ENCODE measurements at regions not wholly inside any gene's neighbourhood (a gene's known extent, or its start where the extent isn't known, plus 50 kb on each side); places are given as distances from the start of the nearest gene placed in this dataset.
"Not testable (repeated sequence)": the region's sequence is repeated elsewhere in the genome, so short reads cannot be mapped to it uniquely, and the experiment has no call there.

- intact Hi-C loops (cut with micrococcal nuclease) = no loop called here
- peaks cover 46% of the 10 kb centered on the region for H3K27me3 Mint-ChIP-seq (ENCODE audit: low read depth)
Measured at GRCh38 chr5:115751176-115751575, 65.3 kb downstream of the CDO1 start.

DNA sequence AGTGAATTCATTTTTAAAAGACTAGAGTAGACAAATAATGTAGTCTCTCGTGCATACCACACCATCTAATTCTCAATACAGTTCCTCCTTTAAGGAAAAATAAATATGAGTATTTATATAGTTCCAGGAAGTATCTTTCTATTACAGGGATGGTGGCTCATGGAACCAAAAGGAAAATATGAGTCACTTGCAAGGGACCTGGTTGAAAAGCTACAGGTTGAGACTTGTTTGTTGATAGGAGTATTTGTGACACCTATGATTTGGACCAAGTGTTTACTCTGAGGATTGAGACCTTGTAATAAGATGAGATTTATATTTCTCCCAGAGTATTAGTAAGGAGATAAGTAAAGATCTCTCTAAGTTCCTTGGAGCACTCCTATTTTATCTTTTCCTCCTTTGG is 67.4 kb downstream of the CDO1 start:
- CTCF ChIA-PET = interaction anchor here (0.7 kb wide), 1 partner anchor 31 kb away, joined by 3 read pairs; no protein-coding TSS in a partner anchor
- Mint-ChIP-seq H3K4me3 (no peak overlapping the region), H3K4me1 (ENCODE audit: low read depth) (peaks cover 4% of the 10 kb centered on the region), H3K36me3 (ENCODE audit: low read depth) (peaks cover 1% of the 10 kb centered on the region), H3K27ac (no peak overlapping the region), H3K27me3 (ENCODE audit: low read depth) (peaks cover 46% of the 10 kb centered on the region), H3K9me3 (peaks cover 11% of the 10 kb centered on the region)
- DNase-seq = no peak
- intact Hi-C loops (cut with micrococcal nuclease) = no loop called here

More at GRCh38 chr5:115751176-115751575, 65.3 kb downstream of the CDO1 start:
- CTCF ChIA-PET = interaction anchor here (1.4 kb wide), 1 partner anchor 165 kb away, joined by 3 read pairs; no protein-coding TSS in a partner anchor
- no peak overlapping the region for H3K27ac Mint-ChIP-seq
- peaks cover 2% of the 10 kb centered on the region for H3K9me3 Mint-ChIP-seq
- no peak for DNase-seq
- no peak overlapping the region for H3K4me3 Mint-ChIP-seq
- H3K4me1 Mint-ChIP-seq (ENCODE audit: low read depth) = peaks cover 4% of the 10 kb centered on the region
- peaks cover under 1% of the 10 kb centered on the region for H3K36me3 Mint-ChIP-seq (ENCODE audit: low read depth)

DNA sequence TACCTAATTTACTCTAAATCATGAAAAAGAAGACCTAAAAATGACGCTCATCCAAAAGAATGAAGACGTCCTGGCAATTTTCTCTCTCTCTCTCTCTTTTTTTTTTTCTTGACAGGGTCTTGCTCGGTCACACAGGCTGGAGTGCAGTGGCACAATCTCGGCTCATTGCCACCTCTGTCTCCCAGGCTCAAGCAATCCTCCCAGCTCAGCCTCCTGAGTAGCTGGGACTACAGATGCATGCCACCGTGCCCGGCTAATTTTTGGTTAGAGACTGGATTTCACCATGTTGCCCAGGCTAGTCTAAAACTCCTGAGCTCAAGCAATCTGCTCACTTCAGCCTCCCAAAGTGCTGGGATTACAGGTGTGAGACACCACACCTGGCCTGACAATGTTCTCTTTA is 77.2 kb downstream of the CDO1 start:
- H3K9me3 Mint-ChIP-seq; CTCF ChIA-PET; DNase-seq; H3K4me3 Mint-ChIP-seq; H3K27ac Mint-ChIP-seq; H3K36me3 Mint-ChIP-seq (ENCODE audit: low read depth): not testable (repeated sequence)
- Mint-ChIP-seq H3K27me3 (ENCODE audit: low read depth) (peaks cover 56% of the 10 kb centered on the region), H3K4me1 (ENCODE audit: low read depth) (peaks cover 25% of the 10 kb centered on the region)
- intact Hi-C loops (cut with micrococcal nuclease) = loop anchor here (5.0 kb wide), 1 partner anchor 338 kb away; no protein-coding TSS in a partner anchor

DNA sequence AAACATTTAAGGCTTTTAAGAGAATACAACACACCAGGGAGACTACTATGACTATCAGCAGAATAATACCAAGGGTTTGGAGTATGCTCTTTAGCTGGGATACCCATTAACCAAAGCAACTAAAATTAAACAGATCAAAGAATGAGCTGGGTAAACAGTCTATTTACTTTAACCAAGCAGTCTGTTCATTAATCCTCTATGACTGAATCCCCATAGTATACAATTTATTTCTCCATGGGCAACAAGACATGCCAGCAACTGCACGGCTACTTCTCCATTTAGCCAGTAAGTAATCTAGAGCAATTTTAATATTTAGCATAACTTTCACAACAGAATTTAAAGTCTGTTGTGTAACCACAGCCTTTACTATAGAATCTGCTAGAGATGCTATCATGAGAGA is 77.6 kb downstream of the CDO1 start:
- Mint-ChIP-seq H3K27ac (no peak overlapping the region), H3K27me3 (ENCODE audit: low read depth) (peaks cover 57% of the 10 kb centered on the region), H3K36me3 (ENCODE audit: low read depth) (no peaks in the 10 kb centered on the region), H3K4me1 (ENCODE audit: low read depth) (peaks cover 27% of the 10 kb centered on the region), H3K9me3 (peaks cover 5% of the 10 kb centered on the region), H3K4me3 (no peak overlapping the region)
- intact Hi-C loops (cut with micrococcal nuclease) = loop anchor here (5.0 kb wide), 1 partner anchor 338 kb away; no protein-coding TSS in a partner anchor
- DNase-seq = no peak
- CTCF ChIA-PET = no interaction called here

GRCh38 chr5:115737452-115737851 is 79.0 kb downstream of the CDO1 start:
- Mint-ChIP-seq H3K27ac (peak overlapping the region; percentile 2), H3K9me3 (no peaks in the 10 kb centered on the region), H3K36me3 (ENCODE audit: low read depth) (no peaks in the 10 kb centered on the region), H3K4me3 (no peak overlapping the region), H3K27me3 (ENCODE audit: low read depth) (peaks cover 54% of the 10 kb centered on the region), H3K4me1 (ENCODE audit: low read depth) (peaks cover 27% of the 10 kb centered on the region)
- no peak for DNase-seq
- CTCF ChIA-PET = interaction anchor here (1.0 kb wide), 1 partner anchor 95 kb away, joined by 4 read pairs; no protein-coding TSS in a partner anchor
- intact Hi-C loops (cut with micrococcal nuclease) = loop anchor here (5.0 kb wide), 1 partner anchor 340 kb away; no protein-coding TSS in a partner anchor

- Mint-ChIP-seq H3K27ac (peak overlapping the region; percentile 30), H3K9me3 (no peaks in the 10 kb centered on the region), H3K36me3 (ENCODE audit: low read depth) (no peaks in the 10 kb centered on the region), H3K4me3 (no peak overlapping the region), H3K27me3 (ENCODE audit: low read depth) (peaks cover 49% of the 10 kb centered on the region), H3K4me1 (ENCODE audit: low read depth) (peaks cover 27% of the 10 kb centered on the region)
- no peak for DNase-seq
- intact Hi-C loops (cut with micrococcal nuclease) = loop anchor here (5.0 kb wide), 1 partner anchor 341 kb away; no protein-coding TSS in a partner anchor
- CTCF ChIA-PET = interaction anchor here (0.6 to 1.0 kb wide), 3 partner anchors 96 to 640 kb away, joined by 3 to 4 read pairs (median 4); no protein-coding TSS in a partner anchor
Measured at GRCh38 chr5:115736690-115737005, 79.8 kb downstream of the CDO1 start.

DNA sequence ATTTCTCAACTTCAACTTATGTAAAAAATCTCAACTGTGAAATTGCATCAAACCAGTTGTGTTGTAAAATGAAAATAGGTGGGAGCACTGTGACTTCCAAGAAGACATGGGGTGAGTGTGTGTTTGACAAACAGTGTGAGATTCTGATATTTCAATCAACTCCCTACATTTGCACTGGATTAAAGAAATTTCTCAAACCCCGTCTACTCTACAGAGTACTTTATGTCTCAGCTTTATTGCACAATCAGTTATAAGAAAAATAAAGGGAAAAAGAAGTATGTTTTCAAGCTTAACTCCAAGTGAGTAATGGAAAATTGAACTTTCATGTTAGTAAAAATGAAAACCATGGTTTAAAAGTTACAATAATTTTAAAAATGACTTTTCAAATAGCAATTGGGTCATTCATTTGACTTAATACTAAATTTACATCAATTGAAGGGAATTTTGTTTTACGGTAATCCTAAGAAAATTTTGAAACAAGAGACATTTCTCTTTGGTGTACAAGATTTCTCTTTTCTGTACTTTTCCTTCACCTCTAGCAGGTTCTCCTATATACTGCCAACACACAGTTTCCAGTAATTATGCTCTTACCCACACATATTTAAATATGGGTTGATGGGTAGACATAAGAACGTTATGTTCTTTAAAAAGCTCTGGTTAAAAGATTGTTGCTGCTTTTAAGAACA is 80.3 kb downstream of the CDO1 start:
- DNase-seq = no peak
- peaks cover 45% of the 10 kb centered on the region for H3K27me3 Mint-ChIP-seq (ENCODE audit: low read depth)
- no peaks in the 10 kb centered on the region for H3K36me3 Mint-ChIP-seq (ENCODE audit: low read depth)
- H3K27ac Mint-ChIP-seq = peak overlapping the region; percentile 39
- H3K4me3 Mint-ChIP-seq = no peak overlapping the region
- H3K4me1 Mint-ChIP-seq (ENCODE audit: low read depth) = peaks cover 27% of the 10 kb centered on the region
- intact Hi-C loops (cut with micrococcal nuclease) = loop anchor here (5.0 kb wide), 1 partner anchor 341 kb away; no protein-coding TSS in a partner anchor
- CTCF ChIA-PET = interaction anchor here (0.6 to 1.0 kb wide), 3 partner anchors 97 to 639 kb away, joined by 3 to 4 read pairs (median 4); no protein-coding TSS in a partner anchor
- H3K9me3 Mint-ChIP-seq = no peaks in the 10 kb centered on the region

GRCh38 chr5:115735108-115735998 is 81.1 kb downstream of the CDO1 start:
- no peak for DNase-seq
- H3K4me1 Mint-ChIP-seq (ENCODE audit: low read depth) = peaks cover 27% of the 10 kb centered on the region
- no peak overlapping the region for H3K4me3 Mint-ChIP-seq
- peak overlapping the region; percentile 39 for H3K27ac Mint-ChIP-seq
- intact Hi-C loops (cut with micrococcal nuclease) = loop anchor here (5.0 kb wide), 1 partner anchor 342 kb away; no protein-coding TSS in a partner anchor
- H3K36me3 Mint-ChIP-seq (ENCODE audit: low read depth) = no peaks in the 10 kb centered on the region
- no peaks in the 10 kb centered on the region for H3K9me3 Mint-ChIP-seq
- peaks cover 41% of the 10 kb centered on the region for H3K27me3 Mint-ChIP-seq (ENCODE audit: low read depth)
- CTCF ChIA-PET = interaction anchor here (0.5 kb wide), 1 partner anchor 257 kb away, joined by 4 read pairs; no protein-coding TSS in a partner anchor

- Mint-ChIP-seq H3K36me3 (ENCODE audit: low read depth) (no peaks in the 10 kb centered on the region), H3K27me3 (ENCODE audit: low read depth) (peaks cover 37% of the 10 kb centered on the region), H3K4me1 (ENCODE audit: low read depth) (peaks cover 27% of the 10 kb centered on the region), H3K27ac (no peak overlapping the region), H3K9me3 (no peaks in the 10 kb centered on the region), H3K4me3 (no peak overlapping the region)
- CTCF ChIA-PET = no interaction called here
- no peak for DNase-seq
- intact Hi-C loops (cut with micrococcal nuclease) = no loop called here
Measured at GRCh38 chr5:115733607-115734006, 82.9 kb downstream of the CDO1 start.

- CTCF ChIA-PET = interaction anchor here (0.6 kb wide), 1 partner anchor 455 kb away, joined by 4 read pairs; no protein-coding TSS in a partner anchor
Measured at GRCh38 chr5:115732026-115732425, 84.4 kb downstream of the CDO1 start.

GRCh38 chr5:115725522-115725921 is 90.9 kb downstream of the CDO1 start:
- intact Hi-C loops (cut with micrococcal nuclease) = no loop called here
- Mint-ChIP-seq H3K9me3 (no peaks in the 10 kb centered on the region), H3K27ac (no peak overlapping the region), H3K4me1 (ENCODE audit: low read depth) (no peaks in the 10 kb centered on the region), H3K4me3 (no peak overlapping the region), H3K36me3 (ENCODE audit: low read depth) (no peaks in the 10 kb centered on the region), H3K27me3 (ENCODE audit: low read depth) (peaks cover 35% of the 10 kb centered on the region)
- CTCF ChIA-PET = no interaction called here
- no peak for DNase-seq

More at GRCh38 chr5:115732026-115732425, 84.4 kb downstream of the CDO1 start:
- no peaks in the 10 kb centered on the region for H3K9me3 Mint-ChIP-seq
- no peak overlapping the region for H3K4me3 Mint-ChIP-seq
- DNase-seq = no peak
- peaks cover 20% of the 10 kb centered on the region for H3K4me1 Mint-ChIP-seq (ENCODE audit: low read depth)
- peaks cover 34% of the 10 kb centered on the region for H3K27me3 Mint-ChIP-seq (ENCODE audit: low read depth)
- intact Hi-C loops (cut with micrococcal nuclease) = no loop called here
- no peak overlapping the region for H3K27ac Mint-ChIP-seq
- no peaks in the 10 kb centered on the region for H3K36me3 Mint-ChIP-seq (ENCODE audit: low read depth)

- Mint-ChIP-seq H3K36me3 (ENCODE audit: low read depth) (no peaks in the 10 kb centered on the region), H3K4me1 (ENCODE audit: low read depth) (no peaks in the 10 kb centered on the region), H3K4me3 (no peak overlapping the region), H3K27ac (no peak overlapping the region), H3K27me3 (ENCODE audit: low read depth) (peaks cover 33% of the 10 kb centered on the region), H3K9me3 (no peaks in the 10 kb centered on the region)
- DNase-seq = no peak
- intact Hi-C loops (cut with micrococcal nuclease) = no loop called here
- CTCF ChIA-PET = interaction anchor here (0.6 kb wide), 1 partner anchor 181 kb away, joined by 4 read pairs; no protein-coding TSS in a partner anchor
Measured at GRCh38 chr5:115723220-115723619, 93.2 kb downstream of the CDO1 start.
